Left ventricle myocardium superior (tissue), 1 donor: ENCODE measurements at regions not wholly inside any gene's neighbourhood (a gene's known extent, or its start where the extent isn't known, plus 50 kb on each side); places are given as distances from the start of the nearest gene placed in this dataset.
"Not testable (repeated sequence)": the region's sequence is repeated elsewhere in the genome, so short reads cannot be mapped to it uniquely, and the experiment has no call there.

Source experiments
- ATAC-seq: fragments of 200-7000 bp; cut with Tn5 transposase; one replicate; pipeline ENCODE4 v1.9.1; 2020; ENCODE audit warnings: mild to moderate bottlenecking, moderate library complexity
- DNase-seq: peaks from one replicate; pipeline ENCODE4 v3.0.0-alpha.2; 2020
- intact Hi-C: fragments of 100-400 bp; cut with micrococcal nuclease; formaldehyde crosslinking; loops from one replicate; pipeline ENCODE4 v1.11.0; 2022
- donor health status: DM: no; HTN: yes; CAD: no; lungs with severe emphysema.

GRCh38 chr18:55721006-55721405 lies 133.0 kb upstream of the TCF4 start:
- DNase-seq, intact Hi-C loops, ATAC-seq: not testable (repeated sequence)

GRCh38 chr18:55713707-55714106 lies 125.7 kb upstream of the TCF4 start:
- intact Hi-C loops: no loop called here
- no peak for DNase-seq
- no peak for ATAC-seq

- intact Hi-C loops: no loop called here
- DNase-seq (no peak), ATAC-seq (no peak)
Observed at GRCh38 chr18:55706898-55707297, 118.9 kb upstream of the TCF4 start.

GRCh38 chr18:55699233-55699765 lies 111.3 kb upstream of the TCF4 start:
- ATAC-seq (no peak), DNase-seq (no peak)
- intact Hi-C loops: no loop called here

- DNase-seq (no peak), ATAC-seq (no peak)
- intact Hi-C loops: no loop called here
Observed at GRCh38 chr18:55696811-55697210, 108.8 kb upstream of the TCF4 start.

- no peak for ATAC-seq
Observed at GRCh38 chr18:55695091-55695490, 107.1 kb upstream of the TCF4 start.

GRCh38 chr18:55694291-55694690 lies 106.3 kb upstream of the TCF4 start:
- no peak for DNase-seq
- no peak for ATAC-seq
- intact Hi-C loops: no loop called here

More at GRCh38 chr18:55695091-55695490, 107.1 kb upstream of the TCF4 start:
- intact Hi-C loops: no loop called here
- no peak for DNase-seq

- ATAC-seq: no peak
- intact Hi-C loops: no loop called here
- no peak for DNase-seq
Observed at GRCh38 chr18:55688030-55688429, 100.0 kb upstream of the TCF4 start.

GRCh38 chr18:55687106-55687505 lies 99.1 kb upstream of the TCF4 start:
- intact Hi-C loops: no loop called here
- DNase-seq (no peak), ATAC-seq (no peak)

- DNase-seq (no peak), ATAC-seq (no peak)
- intact Hi-C loops: no loop called here
Observed at GRCh38 chr18:55685638-55686037, 97.6 kb upstream of the TCF4 start.

- DNase-seq: no peak
- ATAC-seq: peak; percentile 25
- intact Hi-C loops: no loop called here
Observed at GRCh38 chr18:55672574-55673361, 84.8 kb upstream of the TCF4 start.

GRCh38 chr18:55665506-55665905 lies 77.5 kb upstream of the TCF4 start:
- intact Hi-C loops: no loop called here
- ATAC-seq (no peak), DNase-seq (no peak)

- intact Hi-C loops, DNase-seq, ATAC-seq: not testable (repeated sequence)
Observed at GRCh38 chr18:55664758-55665400, 76.9 kb upstream of the TCF4 start.

- intact Hi-C loops: no loop called here
- ATAC-seq: no peak
Observed at GRCh38 chr18:55663891-55664290, 75.9 kb upstream of the TCF4 start.

GRCh38 chr18:55658598-55658997 lies 70.6 kb upstream of the TCF4 start:
- DNase-seq (no peak), ATAC-seq (no peak)
- intact Hi-C loops: no loop called here

More at GRCh38 chr18:55663891-55664290, 75.9 kb upstream of the TCF4 start:
- DNase-seq: no peak

- DNase-seq (no peak), ATAC-seq (no peak)
Observed at GRCh38 chr18:55657572-55658331, 69.8 kb upstream of the TCF4 start.

GRCh38 chr18:55654986-55655385 lies 67.0 kb upstream of the TCF4 start:
- DNase-seq: no peak
- intact Hi-C loops: no loop called here
- ATAC-seq: no peak

More at GRCh38 chr18:55657572-55658331, 69.8 kb upstream of the TCF4 start:
- intact Hi-C loops: no loop called here

- ATAC-seq: no peak
- DNase-seq: no peak
- intact Hi-C loops: no loop called here
Observed at GRCh38 chr18:55651236-55651635, 63.2 kb upstream of the TCF4 start.

GRCh38 chr18:55650363-55650870 lies 62.4 kb upstream of the TCF4 start:
- intact Hi-C loops: no loop called here
- ATAC-seq (no peak), DNase-seq (no peak)

GRCh38 chr18:55647331-55647730 lies 59.3 kb upstream of the TCF4 start:
- DNase-seq (no peak), ATAC-seq (no peak)
- intact Hi-C loops: no loop called here
